ENCODE measurements at regions not wholly inside any gene's neighbourhood (a gene's known extent, or its start where the extent isn't known, plus 50 kb on each side); places are given as distances from the start of the nearest gene placed in this dataset.

DNA sequence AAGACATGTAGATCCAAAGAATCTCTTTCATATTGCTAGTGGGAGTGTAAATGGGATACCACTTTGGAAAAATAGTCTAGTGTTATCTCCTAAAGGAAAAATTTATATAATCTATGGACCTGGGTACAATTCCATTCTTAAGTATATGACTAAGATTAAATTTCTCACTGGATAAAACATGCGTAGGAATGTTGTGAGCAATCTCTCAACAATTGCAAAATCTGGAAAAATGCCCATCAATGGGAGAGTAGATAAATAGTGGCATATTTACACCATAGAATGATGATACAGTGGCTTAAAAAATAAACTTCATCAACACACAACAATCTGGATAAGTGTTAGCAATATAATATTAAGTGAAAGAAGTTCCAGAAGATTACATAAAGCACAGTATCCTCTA, 469.5 kb downstream of the MAN2A1 start:
- CTCF ChIA-PET, result no interaction called here
- Histone ChIP-seq H3K36me3 (ENCODE audit: control insufficient read depth, insufficient read depth, low read length) (no peaks in the 10 kb centered on the region), H3K9me3 (ENCODE audit: control insufficient read depth, insufficient read depth, low read depth, low read length) (no peaks in the 10 kb centered on the region), H3K27ac (ENCODE audit: low read length) (no peak overlapping the region), H3K4me3 (ENCODE audit: low read depth in 2 of 2, low read length in 2 of 2) (no peak overlapping the region), H3K27me3 (ENCODE audit: control insufficient read depth, insufficient read depth, low read length) (no peaks in the 10 kb centered on the region), H3K4me1 (ENCODE audit: control insufficient read depth, insufficient read depth, low read length) (no peaks in the 10 kb centered on the region)
- no TSS peak for BruUV-seq (replicated peaks)
- ATAC-seq (no peak), DNase-seq (ENCODE audit: low read depth, low spot score) (no peak)
- POLR2A ChIA-PET, result no interaction called here
- intact Hi-C loops (cut with micrococcal nuclease; ENCODE audit: unreplicated experiment) (no loop called here), in situ Hi-C loops (cut with HindIII; ENCODE audit: low pct_unique_long_range_greater_than_20kb, low sequenced_read_pairs) (no loop called here)
- TF ChIP-seq, protein P1, sequence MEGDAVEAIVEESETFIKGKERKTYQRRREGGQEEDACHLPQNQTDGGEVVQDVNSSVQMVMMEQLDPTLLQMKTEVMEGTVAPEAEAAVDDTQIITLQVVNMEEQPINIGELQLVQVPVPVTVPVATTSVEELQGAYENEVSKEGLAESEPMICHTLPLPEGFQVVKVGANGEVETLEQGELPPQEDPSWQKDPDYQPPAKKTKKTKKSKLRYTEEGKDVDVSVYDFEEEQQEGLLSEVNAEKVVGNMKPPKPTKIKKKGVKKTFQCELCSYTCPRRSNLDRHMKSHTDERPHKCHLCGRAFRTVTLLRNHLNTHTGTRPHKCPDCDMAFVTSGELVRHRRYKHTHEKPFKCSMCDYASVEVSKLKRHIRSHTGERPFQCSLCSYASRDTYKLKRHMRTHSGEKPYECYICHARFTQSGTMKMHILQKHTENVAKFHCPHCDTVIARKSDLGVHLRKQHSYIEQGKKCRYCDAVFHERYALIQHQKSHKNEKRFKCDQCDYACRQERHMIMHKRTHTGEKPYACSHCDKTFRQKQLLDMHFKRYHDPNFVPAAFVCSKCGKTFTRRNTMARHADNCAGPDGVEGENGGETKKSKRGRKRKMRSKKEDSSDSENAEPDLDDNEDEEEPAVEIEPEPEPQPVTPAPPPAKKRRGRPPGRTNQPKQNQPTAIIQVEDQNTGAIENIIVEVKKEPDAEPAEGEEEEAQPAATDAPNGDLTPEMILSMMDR (IDR thresholded peaks at IDR 0.05), result no peak
- no peak for TF ChIP-seq SIN3A (IDR thresholded peaks at IDR 0.05; ENCODE audit: borderline replicate concordance, insufficient read depth, low read depth, low read length)
- TF ChIP-seq POLR2AphosphoS5 (IDR thresholded peaks at IDR 0.05; ENCODE audit: low read depth, low read length), result no peak
- TF ChIP-seq, protein P2, sequence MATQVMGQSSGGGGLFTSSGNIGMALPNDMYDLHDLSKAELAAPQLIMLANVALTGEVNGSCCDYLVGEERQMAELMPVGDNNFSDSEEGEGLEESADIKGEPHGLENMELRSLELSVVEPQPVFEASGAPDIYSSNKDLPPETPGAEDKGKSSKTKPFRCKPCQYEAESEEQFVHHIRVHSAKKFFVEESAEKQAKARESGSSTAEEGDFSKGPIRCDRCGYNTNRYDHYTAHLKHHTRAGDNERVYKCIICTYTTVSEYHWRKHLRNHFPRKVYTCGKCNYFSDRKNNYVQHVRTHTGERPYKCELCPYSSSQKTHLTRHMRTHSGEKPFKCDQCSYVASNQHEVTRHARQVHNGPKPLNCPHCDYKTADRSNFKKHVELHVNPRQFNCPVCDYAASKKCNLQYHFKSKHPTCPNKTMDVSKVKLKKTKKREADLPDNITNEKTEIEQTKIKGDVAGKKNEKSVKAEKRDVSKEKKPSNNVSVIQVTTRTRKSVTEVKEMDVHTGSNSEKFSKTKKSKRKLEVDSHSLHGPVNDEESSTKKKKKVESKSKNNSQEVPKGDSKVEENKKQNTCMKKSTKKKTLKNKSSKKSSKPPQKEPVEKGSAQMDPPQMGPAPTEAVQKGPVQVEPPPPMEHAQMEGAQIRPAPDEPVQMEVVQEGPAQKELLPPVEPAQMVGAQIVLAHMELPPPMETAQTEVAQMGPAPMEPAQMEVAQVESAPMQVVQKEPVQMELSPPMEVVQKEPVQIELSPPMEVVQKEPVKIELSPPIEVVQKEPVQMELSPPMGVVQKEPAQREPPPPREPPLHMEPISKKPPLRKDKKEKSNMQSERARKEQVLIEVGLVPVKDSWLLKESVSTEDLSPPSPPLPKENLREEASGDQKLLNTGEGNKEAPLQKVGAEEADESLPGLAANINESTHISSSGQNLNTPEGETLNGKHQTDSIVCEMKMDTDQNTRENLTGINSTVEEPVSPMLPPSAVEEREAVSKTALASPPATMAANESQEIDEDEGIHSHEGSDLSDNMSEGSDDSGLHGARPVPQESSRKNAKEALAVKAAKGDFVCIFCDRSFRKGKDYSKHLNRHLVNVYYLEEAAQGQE (IDR thresholded peaks at IDR 0.05; ENCODE audit: insufficient read depth in 1 of 2, low read depth in 2 of 2, low read length in 1 of 2), result no peak
- TF ChIP-seq TCF7L2 (IDR thresholded peaks at IDR 0.05; ENCODE audit: low read depth, low read length), result no peak

DNA sequence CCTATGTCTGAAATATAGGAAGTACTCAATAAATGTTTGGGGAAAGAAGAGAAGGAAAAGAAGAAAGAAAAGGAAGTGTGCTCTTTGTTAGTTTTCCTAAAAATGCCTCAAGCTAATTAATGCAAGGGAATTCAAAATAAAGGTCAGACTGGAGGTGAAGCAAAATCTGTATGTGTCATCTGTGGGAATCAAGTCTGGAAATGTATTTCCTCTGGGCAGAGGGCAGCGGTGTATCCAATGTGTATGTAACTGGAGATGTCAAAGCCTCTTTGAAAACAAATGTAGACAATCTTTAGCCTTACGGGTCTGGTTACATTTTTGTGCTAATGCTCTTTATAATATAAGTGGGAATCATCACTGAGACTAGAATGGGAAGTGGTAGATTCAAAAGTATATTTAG, 471.4 kb downstream of the MAN2A1 start:
- DNase-seq (ENCODE audit: low read depth, low spot score), result no peak

More for the DNA sequence above, 471.4 kb downstream of the MAN2A1 start:
- no peak for TF ChIP-seq TCF7L2 (IDR thresholded peaks at IDR 0.05; ENCODE audit: low read depth, low read length)
- TF ChIP-seq, protein P1 (IDR thresholded peaks at IDR 0.05), result no peak
- no peak for TF ChIP-seq POLR2AphosphoS5 (IDR thresholded peaks at IDR 0.05; ENCODE audit: low read depth, low read length)
- TF ChIP-seq SIN3A (IDR thresholded peaks at IDR 0.05; ENCODE audit: borderline replicate concordance, insufficient read depth, low read depth, low read length), result no peak
- TF ChIP-seq, protein P2 (IDR thresholded peaks at IDR 0.05; ENCODE audit: insufficient read depth in 1 of 2, low read depth in 2 of 2, low read length in 1 of 2), result no peak
- ChIA-PET POLR2A (no interaction called here), CTCF (no interaction called here)
- Histone ChIP-seq H3K9me3 (ENCODE audit: control insufficient read depth, insufficient read depth, low read depth, low read length) (no peaks in the 10 kb centered on the region), H3K36me3 (ENCODE audit: control insufficient read depth, insufficient read depth, low read length) (no peaks in the 10 kb centered on the region), H3K27ac (ENCODE audit: low read length) (no peak overlapping the region), H3K4me1 (ENCODE audit: control insufficient read depth, insufficient read depth, low read length) (no peaks in the 10 kb centered on the region), H3K4me3 (ENCODE audit: low read depth in 2 of 2, low read length in 2 of 2) (no peak overlapping the region), H3K27me3 (ENCODE audit: control insufficient read depth, insufficient read depth, low read length) (no peaks in the 10 kb centered on the region)
- in situ Hi-C loops (cut with HindIII; ENCODE audit: low pct_unique_long_range_greater_than_20kb, low sequenced_read_pairs) (no loop called here), intact Hi-C loops (cut with micrococcal nuclease; ENCODE audit: unreplicated experiment) (no loop called here)
- no TSS peak for BruUV-seq (replicated peaks)
- no peak for ATAC-seq

Measured in Panc1 (cell line).